Activated effector memory CD4-positive, alpha-beta T cell treated with anti-CD3 and anti-CD28 coated beads, Interleukin-2, amount 50 U/mL, for 16 hours (primary cell): ENCODE measurements at regions not wholly inside any gene's neighbourhood (a gene's known extent, or its start where the extent isn't known, plus 50 kb on each side); places are given as distances from the start of the nearest gene placed in this dataset.
"Not testable (repeated sequence)": the region's sequence is repeated elsewhere in the genome, so short reads cannot be mapped to it uniquely, and the experiment has no call there.

Experiments used
- DNase-seq: peaks from one replicate; pipeline ENCODE4 v3.0.0-alpha.2; 2020

DNA sequence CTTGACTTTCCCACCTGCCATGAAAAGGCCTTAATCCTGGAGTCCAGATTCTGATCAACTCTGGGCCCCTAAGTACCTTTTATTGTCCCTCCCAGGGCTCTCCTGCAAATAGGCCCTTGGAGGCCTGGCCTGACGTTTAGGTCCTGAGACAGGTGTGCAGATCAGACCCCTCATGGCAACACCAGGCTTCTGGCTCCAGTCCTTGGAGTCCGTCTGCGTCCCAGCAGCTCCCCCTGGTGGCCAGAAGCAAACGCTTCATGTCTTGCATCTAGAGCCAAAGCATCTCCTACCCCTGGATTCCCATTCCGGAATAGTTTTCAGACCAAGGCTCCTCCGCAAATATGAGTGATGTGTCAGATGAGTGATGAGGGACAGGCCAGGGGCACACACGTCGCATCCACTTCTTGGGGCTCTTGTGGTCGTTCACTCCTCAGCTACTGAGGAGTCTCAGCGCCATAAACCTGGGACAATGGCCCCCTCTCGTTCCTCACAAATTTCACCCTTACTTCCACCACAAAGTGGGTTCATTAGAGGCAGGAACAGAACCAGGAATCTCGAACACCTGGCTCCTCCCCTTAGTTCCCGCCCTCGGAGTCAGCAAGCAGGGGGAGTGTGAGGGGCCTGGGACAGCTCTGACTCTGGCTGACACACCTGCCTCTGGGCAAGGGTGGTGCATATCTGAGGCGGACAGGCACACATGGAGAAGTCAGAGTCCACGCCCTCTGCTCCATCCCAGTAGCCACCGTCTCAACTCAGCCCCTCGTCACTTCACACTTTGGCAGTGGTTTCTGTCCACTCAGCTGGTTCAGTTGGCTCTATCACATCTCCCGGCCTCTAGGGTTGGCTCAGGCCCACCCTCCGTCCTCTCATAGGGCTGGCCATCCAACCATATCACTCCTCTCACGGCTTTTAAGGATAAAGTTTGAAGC is 77.9 kb upstream of the PWP1 start:
- peak; percentile 92 for DNase-seq

DNA sequence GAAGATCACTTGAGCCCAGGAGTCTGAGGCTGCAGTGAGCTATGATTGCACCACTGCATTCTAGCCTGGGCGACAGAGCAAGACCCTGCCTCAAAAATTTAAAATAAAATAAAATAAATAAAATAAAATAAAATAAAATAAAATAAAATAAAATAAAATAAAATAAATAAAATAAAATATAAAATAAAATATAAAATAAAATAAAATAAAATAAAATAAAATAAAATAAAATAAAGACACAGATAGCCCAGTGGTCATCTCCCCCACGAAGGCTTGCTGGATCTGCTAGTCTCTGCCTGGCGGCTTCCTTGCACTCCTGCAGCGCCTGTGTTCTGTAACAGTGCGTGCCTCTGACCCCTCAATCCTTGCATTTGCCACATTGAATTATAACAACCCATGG is 76.8 kb upstream of the PWP1 start:
- not testable (repeated sequence) for DNase-seq

DNA sequence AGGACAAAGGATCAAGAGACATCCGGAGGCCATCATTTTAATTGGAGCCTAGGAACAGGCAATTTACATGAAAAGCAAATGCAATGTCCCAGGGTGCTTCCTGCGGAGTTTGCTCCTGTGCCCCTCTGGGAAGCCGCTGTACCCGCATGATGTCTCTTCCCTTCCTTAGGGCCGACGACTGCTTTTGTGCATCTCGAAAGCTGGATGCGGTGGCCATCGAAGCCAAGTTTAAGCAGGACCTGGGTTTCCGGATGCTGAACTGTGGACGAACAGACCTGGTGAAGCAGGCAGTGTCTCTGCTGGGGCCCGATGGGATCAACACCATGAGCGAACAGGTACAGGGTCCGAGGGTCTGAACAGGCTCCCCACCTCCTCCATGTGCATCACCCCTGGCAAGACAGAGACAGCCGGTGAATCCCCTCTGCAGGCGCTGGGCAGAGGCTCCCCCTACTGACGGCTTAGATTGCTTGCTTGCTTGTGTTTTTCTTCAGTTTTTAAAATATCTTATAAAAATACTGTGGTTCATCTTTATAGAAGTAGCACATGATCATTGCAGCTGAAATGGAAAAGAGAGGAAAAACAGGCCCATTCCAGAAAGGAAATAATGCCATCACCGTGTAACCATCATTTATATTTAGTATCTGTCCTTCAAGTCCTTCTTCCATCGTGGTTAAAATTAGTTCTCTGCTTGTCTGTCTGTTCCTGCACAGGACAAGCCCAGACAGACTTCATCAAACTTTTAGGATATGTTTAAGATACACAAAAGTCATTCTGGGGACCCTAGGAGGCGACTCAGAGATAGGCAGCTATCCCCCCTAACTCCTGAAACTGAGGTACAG is 75.4 kb upstream of the PWP1 start:
- DNase-seq, result no peak

DNA sequence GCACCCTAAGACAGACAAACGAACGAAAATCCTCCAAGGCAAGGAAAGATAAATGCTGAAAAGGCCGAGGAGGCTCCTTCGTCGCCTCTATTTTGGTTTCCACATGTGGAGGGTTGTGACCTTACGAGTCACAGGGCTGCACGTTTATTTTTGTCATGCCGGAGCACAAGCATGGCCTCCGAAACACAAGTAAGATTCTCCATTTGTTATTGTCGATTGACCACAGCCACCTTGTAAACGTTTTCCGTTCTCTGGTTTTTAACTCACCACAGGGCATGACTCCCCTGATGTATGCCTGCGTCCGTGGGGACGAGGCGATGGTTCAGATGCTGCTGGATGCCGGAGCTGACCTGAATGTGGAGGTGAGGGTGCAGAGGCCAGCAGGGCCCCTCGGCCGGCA is 73.1 kb upstream of the PWP1 start:
- DNase-seq, result no peak

DNA sequence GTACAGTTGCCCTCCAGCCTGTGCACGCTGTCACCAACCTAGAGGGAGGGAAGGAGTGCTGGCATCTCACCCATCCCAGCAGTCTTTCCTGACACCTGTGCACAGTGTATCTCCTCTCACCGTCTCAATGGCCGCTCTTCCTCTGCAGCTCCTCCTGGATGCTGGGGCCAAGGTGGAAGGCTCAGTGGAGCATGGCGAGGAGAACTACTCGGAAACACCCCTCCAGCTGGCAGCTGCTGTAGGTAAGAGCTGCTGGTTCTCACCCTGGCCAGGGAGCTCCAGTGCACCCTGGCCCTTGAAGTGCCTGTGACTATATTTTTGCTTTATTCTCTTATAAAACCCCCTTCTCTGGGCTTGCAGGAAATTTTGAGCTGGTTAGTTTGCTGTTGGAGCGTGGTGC is 68.7 kb upstream of the PWP1 start:
- DNase-seq, result no peak

DNA sequence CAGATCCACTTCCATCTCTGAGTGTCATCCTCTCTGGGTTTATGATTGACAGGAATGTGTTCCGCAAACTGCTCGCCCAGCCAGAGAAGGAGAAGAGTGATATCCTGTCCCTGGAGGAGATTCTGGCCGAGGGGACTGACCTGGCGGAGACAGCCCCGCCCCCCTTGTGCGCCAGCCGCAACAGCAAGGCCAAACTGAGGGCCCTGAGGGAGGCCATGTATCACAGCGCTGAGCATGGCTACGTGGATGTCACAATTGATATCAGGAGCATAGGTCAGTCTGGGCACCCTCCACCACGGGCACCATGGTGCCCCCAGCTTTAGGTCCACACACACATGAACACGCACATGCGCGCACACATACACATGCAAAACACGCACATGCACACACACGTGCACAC is 67.5 kb upstream of the PWP1 start:
- no peak for DNase-seq

DNA sequence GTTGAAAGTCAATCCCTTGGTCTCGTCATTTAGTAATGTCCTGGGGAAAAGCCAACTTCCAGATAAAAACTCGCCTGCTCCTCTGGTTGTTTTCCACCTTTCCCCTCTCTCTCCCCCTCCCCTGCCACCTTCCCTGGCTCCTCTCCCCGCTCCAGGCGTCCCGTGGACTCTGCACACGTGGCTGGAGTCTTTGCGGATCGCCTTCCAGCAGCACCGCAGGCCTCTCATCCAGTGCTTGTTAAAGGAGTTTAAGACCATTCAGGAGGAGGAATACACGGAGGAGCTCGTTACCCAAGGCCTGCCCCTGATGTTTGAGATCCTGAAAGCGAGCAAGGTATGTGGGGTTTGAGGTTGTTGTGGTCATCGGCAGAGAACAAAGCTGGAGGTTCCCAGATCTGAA is 65.8 kb upstream of the PWP1 start:
- peak; percentile 50 for DNase-seq

DNA sequence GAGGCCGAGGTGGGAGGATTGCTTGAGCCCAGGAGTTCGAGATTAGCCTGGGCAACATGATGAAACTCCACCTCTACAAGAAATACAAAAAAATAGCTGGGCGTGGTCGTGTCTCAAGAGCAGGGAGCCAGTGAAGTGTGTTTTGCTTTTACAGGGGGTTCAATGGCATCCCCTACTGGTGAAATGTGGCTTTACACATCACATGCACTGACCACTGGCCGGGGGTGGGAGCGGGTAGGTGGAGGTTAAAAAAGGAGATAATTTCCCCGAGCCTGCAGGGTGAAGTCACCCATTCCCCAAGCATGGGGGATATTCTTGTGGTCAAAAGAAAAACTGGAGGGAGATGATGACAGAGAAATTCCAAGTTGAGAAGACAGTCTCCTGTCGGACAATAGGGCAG is 63.6 kb upstream of the PWP1 start:
- DNase-seq, result peak; percentile 48

DNA sequence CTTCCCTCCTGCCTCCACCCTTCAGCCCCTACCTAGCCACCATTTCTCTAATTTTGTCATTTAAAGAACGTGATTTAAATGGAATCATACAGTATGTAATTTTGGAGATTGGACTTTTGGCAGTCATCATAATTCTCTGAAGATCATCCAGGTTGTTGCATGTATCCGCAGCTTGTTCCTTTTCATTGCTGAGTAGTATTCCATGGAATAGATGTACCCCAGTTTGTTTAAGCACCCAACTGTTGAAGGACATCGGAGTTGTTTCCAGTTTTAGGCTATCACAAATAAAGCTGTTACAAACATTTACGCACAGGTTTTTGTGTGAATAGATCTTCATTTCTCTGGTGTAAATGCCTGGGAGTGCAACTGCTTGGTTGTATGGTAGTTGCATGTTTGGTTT is 61.1 kb upstream of the PWP1 start:
- DNase-seq, result no peak

DNA sequence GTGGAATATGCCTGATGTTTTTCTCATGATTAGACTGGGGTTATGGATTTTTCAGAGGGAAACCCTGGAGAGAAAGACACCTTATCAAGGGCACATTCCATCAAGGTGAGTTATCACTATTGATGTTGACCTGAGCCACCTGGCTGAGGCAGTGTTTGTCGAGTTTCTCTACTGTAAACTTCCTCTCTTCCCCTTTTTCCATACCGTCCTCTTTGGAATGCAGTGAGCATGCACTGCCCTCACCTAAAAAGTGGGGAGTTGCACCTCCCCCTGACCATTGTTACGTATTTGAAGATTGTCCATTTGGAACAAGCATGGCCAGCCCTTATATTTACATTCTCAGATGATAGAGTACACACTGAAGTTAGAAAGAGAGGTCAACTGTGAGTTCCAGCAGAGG is 53.9 kb upstream of the PWP1 start:
- no peak for DNase-seq

DNA sequence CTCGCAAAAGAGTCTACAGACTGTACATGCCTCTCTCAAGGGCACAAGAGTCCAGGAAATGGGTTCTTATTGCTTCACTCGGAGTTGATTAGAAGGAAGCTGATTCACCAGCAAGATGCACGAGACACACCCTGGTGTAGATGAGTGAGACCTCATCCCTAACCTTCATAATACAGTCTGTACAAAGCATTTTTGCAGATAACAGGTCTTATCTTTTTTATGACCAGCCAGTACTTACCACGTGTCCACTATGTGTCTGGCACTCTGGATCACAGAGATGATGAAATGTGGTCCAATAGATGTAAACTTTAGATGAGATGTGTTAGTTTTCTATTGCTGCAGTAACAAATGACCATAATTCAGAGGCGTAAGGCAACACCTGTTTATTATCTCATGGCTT is 53.4 kb upstream of the PWP1 start:
- DNase-seq, result no peak

DNA sequence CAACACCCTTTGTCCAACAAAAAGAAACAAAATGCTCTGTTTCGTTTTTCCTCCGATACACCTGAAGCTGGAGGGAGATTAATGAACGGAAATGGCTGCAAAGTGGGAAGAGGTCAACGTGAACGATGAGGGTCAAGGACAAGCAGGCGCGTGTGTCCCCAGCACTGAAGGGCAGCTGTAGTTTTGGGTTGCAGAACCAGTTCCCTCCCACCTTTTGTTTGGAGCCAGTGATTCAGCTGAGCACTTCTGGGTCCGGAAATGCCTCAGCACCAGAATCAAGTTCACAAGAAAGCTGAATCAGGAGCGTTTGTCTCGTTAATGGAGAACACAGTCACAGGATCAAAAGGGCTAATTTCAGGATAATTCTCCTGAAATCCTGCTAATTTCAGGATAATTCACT is 51.1 kb upstream of the PWP1 start:
- DNase-seq, result peak; percentile 10

DNA sequence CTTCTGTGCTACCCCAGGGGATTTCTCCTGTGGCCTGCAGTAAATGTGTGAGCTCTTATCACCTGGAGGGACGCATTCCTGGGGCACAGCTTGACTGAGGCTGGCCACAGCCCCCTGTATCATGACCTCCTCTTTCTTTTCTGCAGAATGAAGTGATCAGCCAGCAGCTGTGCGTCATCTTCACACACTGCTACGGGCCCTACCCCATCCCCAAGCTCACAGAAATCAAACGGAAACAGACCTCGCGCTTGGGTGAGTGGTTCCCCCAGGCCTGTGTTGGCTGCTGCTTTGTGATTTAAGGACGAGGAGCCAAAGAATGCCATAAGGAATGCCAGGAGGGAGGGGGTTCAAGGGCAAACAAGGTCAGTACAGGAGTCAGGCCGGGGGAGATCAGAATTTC is 50.5 kb upstream of the PWP1 start:
- peak; percentile 8 for DNase-seq
